IMR-90 (cell line): ENCODE measurements at regions not wholly inside any gene's neighbourhood (a gene's known extent, or its start where the extent isn't known, plus 50 kb on each side); places are given as distances from the start of the nearest gene placed in this dataset.

Experiments
- ATAC-seq: fragments of 200-7000 bp; cut with Tn5 transposase; 2 replicates; pipeline ENCODE4 v1.9.1; 2020; ENCODE audit warnings: low read depth, mild to moderate bottlenecking, moderate library complexity
- BruUV-seq: library from RNA; stranded (reverse); fragments of 400-500 nt; replicated peaks from 2 replicates; lab custom pipeline; 2021; lab: Mats Ljungman, UMichigan
- CTCF ChIA-PET: fragments of 300-600 bp; formaldehyde crosslinking; extraction: SDS; loops from one replicate; lab custom pipeline; 2021; ENCODE audit warnings: antibody characterized with exemption; lab: Yijun Ruan, JAX
- POLR2A ChIA-PET: fragments of 300-600 bp; sonication (Branson Sonifier 250); formaldehyde crosslinking; loops from one replicate; lab custom pipeline; 2022; ENCODE audit warnings: antibody characterized with exemption; ENCODE audit not compliant: unreplicated experiment; lab: Charles Lee
- DNase-seq: peaks from one replicate; pipeline ENCODE4 v3.0.0; 2013
- H2AFZ ChIP-seq: replicated peaks from 2 replicates; pipeline ENCODE3; 2013; ENCODE audit warnings: low read length, mild to moderate bottlenecking; ENCODE audit not compliant: poor library complexity
- H2AK5ac ChIP-seq: 2 replicates; pipeline ENCODE4 v1.6.1; 2013; ENCODE audit warnings: low read depth, low read length, inconsistent platforms
- H2AK9ac ChIP-seq: replicated peaks from 2 replicates; pipeline ENCODE3; 2013; ENCODE audit warnings: mild to moderate bottlenecking, low read depth, low read length, moderate library complexity; ENCODE audit not compliant: poor library complexity
- H2BK120ac ChIP-seq: 2 replicates; pipeline ENCODE4 v1.6.1; 2013; ENCODE audit warnings: low read depth, low read length, inconsistent platforms
- H2BK15ac ChIP-seq: 3 replicates; pipeline ENCODE4 v1.6.1; 2013; ENCODE audit warnings: low read depth, low read length, inconsistent platforms
- H2BK20ac ChIP-seq: 2 replicates; pipeline ENCODE4 v1.6.1; 2013; ENCODE audit warnings: low read depth, mild to moderate bottlenecking, inconsistent platforms, low read length, moderate library complexity
- H2BK5ac ChIP-seq: 2 replicates; pipeline ENCODE4 v1.6.1; 2013; ENCODE audit warnings: mild to moderate bottlenecking, low read depth, low read length, inconsistent platforms; ENCODE audit not compliant: poor library complexity, severe bottlenecking
- H3K14ac ChIP-seq: replicated peaks from 2 replicates; pipeline ENCODE4 v1.6.1; 2013; ENCODE audit warnings: low read depth, low read length, inconsistent platforms
- H3K18ac ChIP-seq: 2 replicates; pipeline ENCODE4 v1.6.1; 2013; ENCODE audit warnings: low read depth, low read length, control low read depth
- H3K23ac ChIP-seq: 2 replicates; pipeline ENCODE4 v1.6.1; 2013; ENCODE audit warnings: low read depth, low read length, inconsistent platforms
- H3K27ac ChIP-seq: 2 replicates; pipeline ENCODE4 v1.5.1; 2013; ENCODE audit warnings: mild to moderate bottlenecking, control low read depth, low read length; ENCODE audit not compliant: insufficient read depth
- H3K27me3 ChIP-seq: 2 replicates; pipeline ENCODE4 v1.6.1; 2013; ENCODE audit warnings: low read length; ENCODE audit not compliant: control insufficient read depth, insufficient read depth
- H3K36me3 ChIP-seq: 2 replicates; pipeline ENCODE4 v1.6.1; 2013; ENCODE audit warnings: low read length, mixed read lengths; ENCODE audit not compliant: control insufficient read depth, insufficient read depth
- H3K4ac ChIP-seq: 2 replicates; pipeline ENCODE4 v1.6.1; 2013; ENCODE audit warnings: low read depth, low read length, inconsistent platforms
- H3K4me1 ChIP-seq: 2 replicates; pipeline ENCODE4 v1.6.1; 2013; ENCODE audit warnings: low read length, mixed read lengths; ENCODE audit not compliant: control insufficient read depth, insufficient read depth
- H3K4me2 ChIP-seq: 2 replicates; pipeline ENCODE4 v1.6.1; 2013; ENCODE audit warnings: low read depth, mild to moderate bottlenecking, control low read depth, low read length, moderate library complexity
- H3K4me3 ChIP-seq: 2 replicates; pipeline ENCODE4 v1.5.1; 2013; ENCODE audit warnings: low read depth, mild to moderate bottlenecking, control low read depth, low read length, moderate library complexity; ENCODE audit not compliant: insufficient read depth
- H3K56ac ChIP-seq: 2 replicates; pipeline ENCODE4 v1.6.1; 2013; ENCODE audit warnings: low read length, inconsistent platforms; ENCODE audit not compliant: insufficient read depth; ENCODE audit errors: extremely low read depth
- H3K79me1 ChIP-seq, 2 experiments: 2 replicates each; pipeline ENCODE4 v1.6.1; 2013; ENCODE audit warnings: low read length in 2 of 2, inconsistent platforms in 1 of 2, low read depth in 1 of 2
- H3K9ac ChIP-seq: 2 replicates; pipeline ENCODE4 v1.6.1; 2013; ENCODE audit warnings: low read depth, low read length, control low read depth
- H3K9me1 ChIP-seq: 2 replicates; pipeline ENCODE4 v1.6.1; 2013; ENCODE audit warnings: low read length, inconsistent platforms; ENCODE audit not compliant: insufficient read depth
- H3K9me3 ChIP-seq: 2 replicates; pipeline ENCODE4 v1.6.1; 2013; ENCODE audit warnings: low read length; ENCODE audit not compliant: control insufficient read depth, insufficient read depth
- H4K20me1 ChIP-seq: 2 replicates; pipeline ENCODE4 v1.6.1; 2013; ENCODE audit warnings: low read length, inconsistent platforms; ENCODE audit not compliant: insufficient read depth
- H4K5ac ChIP-seq: 2 replicates; pipeline ENCODE4 v1.6.1; 2013; ENCODE audit warnings: mild to moderate bottlenecking, low read depth, low read length, control low read depth
- H4K8ac ChIP-seq, 2 experiments: 2 replicates each; pipeline ENCODE4 v1.6.1; 2013; ENCODE audit warnings: low read depth in 2 of 2, low read length in 2 of 2, control low read depth in 1 of 2, inconsistent platforms in 1 of 2
- H4K91ac ChIP-seq: 2 replicates; pipeline ENCODE4 v1.6.1; 2013; ENCODE audit warnings: low read depth, low read length, inconsistent platforms; ENCODE audit not compliant: insufficient read depth
- BHLHE40 ChIP-seq: fragments of 150-350 bp; IDR thresholded peaks from 2 replicates; pipeline ENCODE4 v1.6.1; 2016; ENCODE audit warnings: mild to moderate bottlenecking, low read depth, low read length
- CEBPB ChIP-seq: IDR thresholded peaks from 2 replicates; pipeline ENCODE4 v1.6.1; 2012; ENCODE audit warnings: low read depth, low read length, improper control_type of control experiment
- CHD1 ChIP-seq: IDR thresholded peaks from 2 replicates; pipeline ENCODE4 v1.6.1; 2012; ENCODE audit warnings: low read depth, low read length, improper control_type of control experiment
- CTCF ChIP-seq: conservative IDR thresholded peaks from 2 replicates; pipeline ENCODE4 v1.5.1; 2012; ENCODE audit warnings: mild to moderate bottlenecking, low read depth, low read length, improper control_type of control experiment
- ELK1 ChIP-seq: fragments of 150-350 bp; IDR thresholded peaks from 2 replicates; pipeline ENCODE4 v1.6.1; 2016; ENCODE audit warnings: low read depth, mild to moderate bottlenecking, low read length, moderate library complexity, borderline replicate concordance
- FOS ChIP-seq: fragments of 150-350 bp; IDR thresholded peaks from 2 replicates; pipeline ENCODE4 v1.6.1; 2016; ENCODE audit warnings: low read depth, low read length
- MAFK ChIP-seq: IDR thresholded peaks from 2 replicates; pipeline ENCODE4 v1.6.1; 2012; ENCODE audit warnings: low read depth, low read length, improper control_type of control experiment
- MAZ ChIP-seq: IDR thresholded peaks from 2 replicates; pipeline ENCODE4 v1.6.1; 2012; ENCODE audit warnings: low read depth, mild to moderate bottlenecking, low read length, improper control_type of control experiment, moderate library complexity, borderline replicate concordance
- MXI1 ChIP-seq: IDR thresholded peaks from 2 replicates; pipeline ENCODE4 v1.6.1; 2012; ENCODE audit warnings: low read depth, mild to moderate bottlenecking, low read length, moderate library complexity, borderline replicate concordance
- NFE2L2 ChIP-seq: fragments of 150-350 bp; IDR thresholded peaks from 2 replicates; pipeline ENCODE4 v1.6.1; 2016; ENCODE audit warnings: low read depth, mild to moderate bottlenecking, low read length
- POLR2A ChIP-seq: IDR thresholded peaks from 2 replicates; pipeline ENCODE4 v1.6.1; 2012; ENCODE audit warnings: mild to moderate bottlenecking, low read depth, low read length
- RAD21 ChIP-seq: IDR thresholded peaks from 2 replicates; pipeline ENCODE4 v1.6.1; 2012; ENCODE audit warnings: low read length, improper control_type of control experiment
- RCOR1 ChIP-seq: IDR thresholded peaks from 2 replicates; pipeline ENCODE4 v1.6.1; 2012; ENCODE audit warnings: mild to moderate bottlenecking, low read length, improper control_type of control experiment; ENCODE audit not compliant: insufficient replicate concordance
- RFX5 ChIP-seq: IDR thresholded peaks from 2 replicates; pipeline ENCODE4 v1.8.0; 2012; ENCODE audit warnings: low read depth, mild to moderate bottlenecking, low read length, moderate library complexity
- SMC3 ChIP-seq: fragments of 150-350 bp; IDR thresholded peaks from 2 replicates; pipeline ENCODE4 v1.6.1; 2016; ENCODE audit warnings: low read depth, mild to moderate bottlenecking, antibody characterized with exemption, low read length, moderate library complexity
- USF2 ChIP-seq: fragments of 150-350 bp; IDR thresholded peaks from 2 replicates; pipeline ENCODE4 v1.6.1; 2017; ENCODE audit warnings: mild to moderate bottlenecking, antibody characterized with exemption, low read length, low read depth
- WGBS, 2 experiments: methylation state at CpG; one replicate each; pipeline versions ENCODE4 v1.1.5 to v1.1.7; 2013; ENCODE audit warnings: missing lambda C conversion rate in 2 of 2; ENCODE audit not compliant: insufficient read length in 1 of 2; ENCODE audit errors: extremely low coverage in 2 of 2; 5-methylcytosine and 5-hydroxymethylcytosine counted together
- dilution Hi-C: fragments of 300-500 bp; cut with HindIII; formaldehyde crosslinking; loops from one replicate; pipeline ENCODE4 v1.14.3; 2018; ENCODE audit warnings: low sequenced_read_pairs; ENCODE audit not compliant: unreplicated experiment
- in situ Hi-C: fragments of 300-500 bp; cut with MboI; formaldehyde crosslinking; loops from 3 replicates; pipeline ENCODE4 v1.14.3; 2019; ENCODE audit warnings: low sequenced_read_pairs, inconsistent platforms, mixed read lengths
- intact Hi-C: fragments of 100-400 bp; cut with micrococcal nuclease; formaldehyde crosslinking; loops from 2 replicates; pipeline ENCODE4 v1.10.0; 2022

GRCh38 chr7:41252551-41252950 is 450.3 kb downstream of the INHBA start:
- DNase-seq (no peak), ATAC-seq (no peak)
- H2BK120ac ChIP-seq: no peak overlapping the region
- intact Hi-C loops: no loop called here
- dilution Hi-C loops: no loop called here
- no peak overlapping the region for H2BK20ac ChIP-seq
- in situ Hi-C loops: no loop called here
- H4K5ac ChIP-seq: no peak overlapping the region
- no peak for TF ChIP-seq RFX5
- no peak for TF ChIP-seq ELK1
- no peak for TF ChIP-seq MAZ
- TF ChIP-seq FOS: no peak
- no peak for TF ChIP-seq RAD21
- no peak for TF ChIP-seq USF2
- TF ChIP-seq POLR2A: no peak
- TF ChIP-seq CHD1: no peak
- TF ChIP-seq CEBPB: no peak
- TF ChIP-seq CTCF: no peak
- TF ChIP-seq NFE2L2: no peak
- TF ChIP-seq MAFK: no peak
- no peak for TF ChIP-seq RCOR1
- TF ChIP-seq SMC3: no peak
- no peak for TF ChIP-seq BHLHE40
- TF ChIP-seq MXI1: no peak
- H2AK5ac ChIP-seq: no peak overlapping the region
- 20% methylated on average over 1 of the region's 1 CpG; no CpG with 5 or more reads in 1 of the 2 experiments for WGBS, 2 experiments
- no peak overlapping the region for H3K14ac ChIP-seq
- no peak overlapping the region for H3K4ac ChIP-seq
- H3K18ac ChIP-seq: no peak overlapping the region
- no peaks in the 10 kb centered on the region for H3K9me3 ChIP-seq
- H3K9ac ChIP-seq: no peak overlapping the region
- peaks cover 13% of the 10 kb centered on the region for H3K9me1 ChIP-seq
- no peak overlapping the region for H2BK15ac ChIP-seq
- POLR2A ChIA-PET: no interaction called here
- no TSS peak for BruUV-seq
- no peak overlapping the region for H3K4me3 ChIP-seq
- H4K20me1 ChIP-seq: no peaks in the 10 kb centered on the region
- H3K79me1 ChIP-seq: no peaks in the 10 kb centered on the region
- H3K27me3 ChIP-seq: no peaks in the 10 kb centered on the region
- H3K36me3 ChIP-seq: no peaks in the 10 kb centered on the region
- H3K23ac ChIP-seq: no peak overlapping the region
- no peak overlapping the region for H2AK9ac ChIP-seq
- no peak overlapping the region for H4K91ac ChIP-seq
- H3K4me1 ChIP-seq: peaks cover 7% of the 10 kb centered on the region
- H3K27ac ChIP-seq: no peak overlapping the region
- no peak overlapping the region for H4K8ac ChIP-seq
- H2BK5ac ChIP-seq: no peak overlapping the region
- no peak overlapping the region for H3K56ac ChIP-seq
- H2AFZ ChIP-seq: no peak overlapping the region
- CTCF ChIA-PET: no interaction called here
- H3K4me2 ChIP-seq: no peak overlapping the region
